Activated CD4-positive, alpha-beta T cell treated with anti-CD3 and anti-CD28 coated beads for 36 hours (primary cell): ENCODE measurements at regions not wholly inside any gene's neighbourhood (a gene's known extent, or its start where the extent isn't known, plus 50 kb on each side); places are given as distances from the start of the nearest gene placed in this dataset.
"Not testable (repeated sequence)": the region's sequence is repeated elsewhere in the genome, so short reads cannot be mapped to it uniquely, and the experiment has no call there.

Source experiments
- ATAC-seq: fragments of 200-7000 bp; cut with Tn5 transposase; one replicate; pipeline ENCODE4 v1.10.0; 2021; ENCODE audit warnings: mild to moderate bottlenecking, moderate library complexity
- CTCF ChIA-PET: fragments of 350-600 bp; sonication (Branson Sonifier 250); formaldehyde crosslinking; loops from one replicate; lab custom pipeline; 2021; ENCODE audit warnings: antibody characterized with exemption; lab: Charles Lee
- POLR2A ChIA-PET: fragments of 350-600 bp; sonication (Branson Sonifier 250); formaldehyde crosslinking; loops from one replicate; lab custom pipeline; 2021; ENCODE audit warnings: antibody characterized with exemption, inconsistent platforms; lab: Charles Lee
- DNase-seq: peaks from one replicate; pipeline ENCODE4 v3.0.0-alpha.2; 2020
- H3K27ac Mint-ChIP-seq: one replicate; pipeline ENCODE4 v1.8.0; 2021; ENCODE audit warnings: mixed read lengths
- H3K27me3 Mint-ChIP-seq: one replicate; pipeline ENCODE4 v1.8.0; 2021; ENCODE audit warnings: mixed read lengths
- H3K36me3 Mint-ChIP-seq: one replicate; pipeline ENCODE4 v1.8.0; 2021; ENCODE audit warnings: low read depth, mixed read lengths
- H3K4me1 Mint-ChIP-seq: one replicate; pipeline ENCODE4 v1.8.0; 2021; ENCODE audit warnings: mixed read lengths
- H3K4me3 Mint-ChIP-seq: one replicate; pipeline ENCODE4 v1.8.0; 2021; ENCODE audit warnings: mild to moderate bottlenecking, moderate library complexity, mixed read lengths
- H3K9me3 Mint-ChIP-seq: one replicate; pipeline ENCODE4 v1.8.0; 2021; ENCODE audit warnings: low read depth, mixed read lengths
- intact Hi-C, 2 experiments: fragments of 100-400 bp; cut with DNase I in 1 of 2; cut with micrococcal nuclease in 1 of 2; formaldehyde crosslinking; loops; one replicate each; pipeline versions ENCODE4 v1.14.2 to v1.15.1; 2022 to 2024; cut with DNase I, micrococcal nuclease

GRCh38 chr7:9725940-9726663, 1247.6 kb upstream of the PHF14 start:
- H3K9me3 Mint-ChIP-seq, H3K27me3 Mint-ChIP-seq, H3K36me3 Mint-ChIP-seq, H3K4me1 Mint-ChIP-seq, H3K27ac Mint-ChIP-seq, CTCF ChIA-PET, intact Hi-C loops, POLR2A ChIA-PET, H3K4me3 Mint-ChIP-seq, DNase-seq, ATAC-seq: not testable (repeated sequence)

GRCh38 chr7:9726811-9727210, 1246.9 kb upstream of the PHF14 start:
- CTCF ChIA-PET, intact Hi-C loops, ATAC-seq, H3K36me3 Mint-ChIP-seq, H3K27ac Mint-ChIP-seq, DNase-seq, H3K9me3 Mint-ChIP-seq, H3K4me3 Mint-ChIP-seq, POLR2A ChIA-PET, H3K4me1 Mint-ChIP-seq, H3K27me3 Mint-ChIP-seq: not testable (repeated sequence)

DNA sequence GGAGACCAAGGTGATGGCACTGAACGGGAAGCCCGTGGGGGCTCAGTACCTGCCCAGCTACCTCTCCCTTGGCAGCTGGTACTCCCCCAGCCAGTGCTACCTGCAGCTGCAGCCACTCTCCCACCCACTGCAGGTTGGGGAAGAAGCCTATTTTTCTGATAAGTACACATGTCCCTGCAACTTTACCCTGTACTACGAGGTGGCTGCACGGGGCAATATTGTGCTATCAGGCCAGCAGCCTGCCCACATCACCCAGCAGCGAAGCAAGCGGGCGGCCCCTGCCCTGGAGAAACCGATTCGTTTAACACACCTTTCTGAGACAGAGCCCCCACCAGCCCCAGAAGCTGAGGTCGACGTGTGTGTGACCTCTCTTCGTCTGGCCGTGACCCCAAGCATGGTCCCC, 1246.2 kb upstream of the PHF14 start:
- H3K36me3 Mint-ChIP-seq, intact Hi-C loops, DNase-seq, H3K4me3 Mint-ChIP-seq, CTCF ChIA-PET, H3K4me1 Mint-ChIP-seq, H3K9me3 Mint-ChIP-seq, ATAC-seq, H3K27ac Mint-ChIP-seq, POLR2A ChIA-PET, H3K27me3 Mint-ChIP-seq: not testable (repeated sequence)

DNA sequence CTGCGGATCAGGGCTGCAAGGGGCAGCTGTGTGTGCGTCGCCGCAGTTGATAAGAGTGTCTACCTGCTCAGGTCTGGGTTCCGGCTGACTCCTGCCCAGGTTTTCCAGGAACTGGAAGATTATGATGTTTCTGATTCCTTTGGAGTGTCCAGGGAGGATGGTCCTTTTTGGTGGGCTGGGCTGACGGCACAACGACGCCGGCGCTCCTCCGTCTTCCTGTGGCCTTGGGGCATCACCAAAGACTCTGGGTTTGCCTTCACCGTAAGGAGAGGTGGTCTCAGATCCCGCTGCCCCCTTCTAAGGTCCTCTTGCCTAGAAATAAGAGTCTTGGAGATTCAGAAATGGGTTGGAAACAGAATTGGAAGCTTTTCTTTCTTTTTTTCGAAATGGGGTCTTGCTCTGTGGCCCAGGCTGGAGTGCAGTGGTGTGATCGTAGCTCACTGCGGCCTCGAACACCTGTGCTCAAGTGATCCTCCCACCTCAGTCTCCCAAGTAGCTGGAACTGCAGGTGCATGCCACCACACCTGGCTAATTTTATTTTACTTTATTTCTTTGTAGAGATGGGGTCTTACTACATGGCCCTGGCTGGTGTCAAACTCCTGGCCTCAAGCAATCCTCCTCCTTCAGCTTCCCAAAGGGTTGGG, 1245.5 kb upstream of the PHF14 start:
- H3K36me3 Mint-ChIP-seq, intact Hi-C loops, H3K4me3 Mint-ChIP-seq, H3K27me3 Mint-ChIP-seq, DNase-seq, ATAC-seq, H3K4me1 Mint-ChIP-seq, CTCF ChIA-PET, H3K27ac Mint-ChIP-seq, H3K9me3 Mint-ChIP-seq, POLR2A ChIA-PET: not testable (repeated sequence)

- intact Hi-C loops, result no loop called here
- ATAC-seq (no peak), DNase-seq (no peak)
- Mint-ChIP-seq H3K36me3 (no peaks in the 10 kb centered on the region), H3K27me3 (no peaks in the 10 kb centered on the region), H3K27ac (no peak overlapping the region), H3K9me3 (peaks cover 14% of the 10 kb centered on the region), H3K4me1 (no peaks in the 10 kb centered on the region), H3K4me3 (no peak overlapping the region)
- ChIA-PET CTCF (no interaction called here), POLR2A (no interaction called here)
Observed at GRCh38 chr7:9752033-9752432, 1221.6 kb upstream of the PHF14 start.

DNA sequence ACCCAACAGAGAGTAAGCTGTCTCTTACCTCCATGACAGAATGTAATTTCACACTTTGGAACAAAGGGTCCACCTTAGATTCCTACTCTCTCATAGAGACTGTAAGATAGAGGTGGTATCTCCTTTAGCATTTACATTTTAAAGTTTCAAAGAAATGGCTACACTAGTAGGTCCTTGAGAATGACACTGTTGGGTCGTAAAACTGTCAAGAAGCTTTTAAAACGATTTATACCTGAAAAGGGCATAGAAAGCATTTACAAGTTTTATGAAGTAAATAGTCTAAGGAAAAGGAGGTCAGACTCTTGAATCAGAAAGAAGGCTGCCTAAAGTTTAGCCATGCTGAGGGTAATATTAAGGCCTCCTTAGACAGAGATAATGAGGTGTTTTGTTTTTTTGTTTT, 1212.4 kb upstream of the PHF14 start:
- no peak overlapping the region for H3K4me3 Mint-ChIP-seq
- no peaks in the 10 kb centered on the region for H3K27me3 Mint-ChIP-seq
- DNase-seq (no peak), ATAC-seq (no peak)
- no peaks in the 10 kb centered on the region for H3K4me1 Mint-ChIP-seq
- CTCF ChIA-PET, result no interaction called here
- POLR2A ChIA-PET, result no interaction called here
- H3K36me3 Mint-ChIP-seq, result no peaks in the 10 kb centered on the region
- H3K9me3 Mint-ChIP-seq, result no peaks in the 10 kb centered on the region
- intact Hi-C loops, result no loop called here
- H3K27ac Mint-ChIP-seq, result no peak overlapping the region

DNA sequence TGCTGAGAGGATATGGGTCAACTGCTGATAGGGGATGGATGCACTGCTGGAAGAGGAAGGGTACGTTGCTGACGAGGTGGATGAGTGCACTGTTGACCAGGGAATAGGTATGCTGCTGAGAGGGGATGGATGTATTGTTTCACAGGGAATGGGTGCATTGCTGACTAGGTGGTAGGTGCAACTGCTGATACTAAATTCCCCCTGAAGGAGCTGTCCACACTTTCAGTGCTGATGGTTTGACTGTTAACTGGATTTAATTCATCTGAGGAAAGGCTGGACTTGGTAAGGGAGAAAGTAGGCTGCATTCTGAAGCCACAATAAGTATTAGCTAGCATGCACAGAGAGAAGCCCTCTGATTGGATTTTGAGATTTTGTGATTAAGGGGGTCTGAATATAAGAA, 1196.8 kb upstream of the PHF14 start:
- Mint-ChIP-seq H3K36me3 (no peaks in the 10 kb centered on the region), H3K4me1 (no peaks in the 10 kb centered on the region), H3K4me3 (no peak overlapping the region), H3K27ac (no peak overlapping the region), H3K9me3 (peaks cover 16% of the 10 kb centered on the region), H3K27me3 (no peaks in the 10 kb centered on the region)
- CTCF ChIA-PET, result no interaction called here
- DNase-seq, result no peak
- POLR2A ChIA-PET, result no interaction called here
- intact Hi-C loops, result no loop called here
- ATAC-seq, result no peak

DNA sequence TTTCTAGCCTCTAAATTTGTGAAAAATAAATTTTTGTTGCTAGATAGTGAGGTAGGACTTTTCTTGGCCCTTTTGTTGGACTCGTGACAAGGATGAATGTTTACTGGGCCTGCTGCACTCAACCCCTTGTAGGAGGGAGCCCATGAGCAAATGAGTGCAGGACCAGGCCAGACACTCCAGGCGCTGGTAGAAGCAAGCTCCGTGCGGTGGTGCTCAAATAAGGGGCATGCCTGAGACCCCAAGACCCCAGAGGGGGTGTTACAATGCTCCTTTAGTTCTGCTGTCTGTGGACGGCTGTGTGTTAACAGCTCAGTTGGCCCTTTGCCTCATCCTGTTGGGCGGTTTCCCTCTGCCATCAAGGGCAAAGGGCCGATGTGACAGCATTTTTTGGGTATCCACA, 1195.3 kb upstream of the PHF14 start:
- no peak for ATAC-seq
- DNase-seq, result no peak
- H3K9me3 Mint-ChIP-seq, result peaks cover 16% of the 10 kb centered on the region
- H3K4me3 Mint-ChIP-seq, result no peak overlapping the region
- H3K4me1 Mint-ChIP-seq, result no peaks in the 10 kb centered on the region
- CTCF ChIA-PET, result no interaction called here
- no peak overlapping the region for H3K27ac Mint-ChIP-seq
- no peaks in the 10 kb centered on the region for H3K27me3 Mint-ChIP-seq
- POLR2A ChIA-PET, result no interaction called here
- intact Hi-C loops, result no loop called here
- no peaks in the 10 kb centered on the region for H3K36me3 Mint-ChIP-seq

DNA sequence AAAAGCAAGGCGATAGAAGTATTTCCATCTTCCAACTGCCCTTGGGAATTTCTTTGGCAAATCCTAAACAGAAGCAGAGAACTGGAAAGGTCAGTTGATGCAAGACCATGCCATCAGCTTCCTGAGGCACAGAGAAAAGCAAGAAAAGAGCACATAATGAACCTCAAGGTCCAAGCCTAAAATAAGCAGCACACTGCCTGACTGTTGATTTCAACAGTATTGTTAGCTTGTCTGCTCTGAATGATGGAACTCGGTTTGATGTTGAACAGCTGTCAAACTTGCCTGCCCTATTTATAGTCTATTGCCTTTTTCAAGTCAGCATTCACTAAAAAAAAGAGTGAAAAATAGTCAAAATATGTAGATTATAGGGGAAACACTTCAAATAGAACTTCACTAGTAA, 1192.0 kb upstream of the PHF14 start:
- CTCF ChIA-PET, result no interaction called here
- ATAC-seq (no peak), DNase-seq (no peak)
- intact Hi-C loops, result no loop called here
- Mint-ChIP-seq H3K4me3 (no peak overlapping the region), H3K36me3 (no peaks in the 10 kb centered on the region), H3K4me1 (no peaks in the 10 kb centered on the region), H3K27me3 (no peaks in the 10 kb centered on the region), H3K27ac (no peak overlapping the region), H3K9me3 (peaks cover 19% of the 10 kb centered on the region)
- POLR2A ChIA-PET, result no interaction called here

- no peak for ATAC-seq
- Mint-ChIP-seq H3K4me1 (no peaks in the 10 kb centered on the region), H3K27ac (no peak overlapping the region), H3K9me3 (peaks cover 17% of the 10 kb centered on the region), H3K4me3 (no peak overlapping the region), H3K36me3 (no peaks in the 10 kb centered on the region), H3K27me3 (no peaks in the 10 kb centered on the region)
- intact Hi-C loops, result no loop called here
- CTCF ChIA-PET, result no interaction called here
- DNase-seq, result no peak
- POLR2A ChIA-PET, result no interaction called here
Observed at GRCh38 chr7:9782275-9782674, 1191.4 kb upstream of the PHF14 start.

GRCh38 chr7:9785211-9785610, 1188.5 kb upstream of the PHF14 start:
- POLR2A ChIA-PET, result no interaction called here
- H3K27ac Mint-ChIP-seq, result no peak overlapping the region
- ATAC-seq (no peak), DNase-seq (no peak)
- intact Hi-C loops, result no loop called here
- CTCF ChIA-PET, result no interaction called here
- no peaks in the 10 kb centered on the region for H3K36me3 Mint-ChIP-seq
- H3K9me3 Mint-ChIP-seq, result peaks cover 21% of the 10 kb centered on the region
- H3K4me3 Mint-ChIP-seq, result no peak overlapping the region
- no peaks in the 10 kb centered on the region for H3K4me1 Mint-ChIP-seq
- H3K27me3 Mint-ChIP-seq, result no peaks in the 10 kb centered on the region

GRCh38 chr7:9796241-9796640, 1177.4 kb upstream of the PHF14 start:
- no peaks in the 10 kb centered on the region for H3K4me1 Mint-ChIP-seq
- DNase-seq (no peak), ATAC-seq (no peak)
- H3K27me3 Mint-ChIP-seq, result no peaks in the 10 kb centered on the region
- intact Hi-C loops, result no loop called here
- H3K9me3 Mint-ChIP-seq, result peaks cover 7% of the 10 kb centered on the region
- no peak overlapping the region for H3K4me3 Mint-ChIP-seq
- H3K36me3 Mint-ChIP-seq, result no peaks in the 10 kb centered on the region
- ChIA-PET POLR2A (no interaction called here), CTCF (no interaction called here)
- H3K27ac Mint-ChIP-seq, result no peak overlapping the region
